ENCODE measurements at regions not wholly inside any gene's neighbourhood (a gene's known extent, or its start where the extent isn't known, plus 50 kb on each side); places are given as distances from the start of the nearest gene placed in this dataset.

GRCh38 chr15:81520480-81520879 lies 146.5 kb upstream of the TMC3 start:
- ChIA-PET POLR2A (no interaction called here), CTCF (no interaction called here)
- H3K9me3 ChIP-seq (ENCODE audit: control extremely low read depth in 1 of 5, control insufficient read depth in 4 of 5, insufficient read depth in 2 of 5, low read depth in 1 of 5, low read length in 4 of 5), result no peaks in the 10 kb centered on the region
- no peak for DNase-seq
- no peaks in the 10 kb centered on the region for H3K36me3 ChIP-seq (ENCODE audit: control insufficient read depth in 4 of 4, insufficient read depth in 4 of 4, low read length in 3 of 4)
- no peaks in the 10 kb centered on the region for H3K4me1 ChIP-seq (ENCODE audit: control extremely low read depth in 1 of 4, control insufficient read depth in 4 of 4, insufficient read depth in 4 of 4, low read length in 3 of 4)
- H3K27ac ChIP-seq (ENCODE audit: insufficient read depth in 1 of 2, low read depth in 1 of 2, low read length in 2 of 2, poor library complexity in 1 of 2, severe bottlenecking in 2 of 2), result no peak overlapping the region
- no peak overlapping the region for H3K4me3 ChIP-seq (ENCODE audit: control insufficient read depth in 1 of 7, extremely low read depth in 1 of 7, insufficient read depth in 4 of 7, low read depth in 2 of 7, low read length in 6 of 7)
- H3K27me3 ChIP-seq (replicated peaks in 2 of 5; ENCODE audit: control insufficient read depth in 4 of 5, insufficient read depth in 5 of 5, low read length in 4 of 5), result peaks cover 0 to 2% (median 0%) of the 10 kb centered on the region in 5 experiments
- WGBS (ENCODE audit: insufficient coverage), result no CpG with 5 or more reads among the region's 2 CpGs

GRCh38 chr15:81516461-81516860 lies 142.4 kb upstream of the TMC3 start:
- WGBS (ENCODE audit: insufficient coverage), result 93% methylated on average over 3 of the region's 3 CpGs
- no peaks in the 10 kb centered on the region for H3K4me1 ChIP-seq (ENCODE audit: control extremely low read depth in 1 of 4, control insufficient read depth in 4 of 4, insufficient read depth in 4 of 4, low read length in 3 of 4)
- H3K4me3 ChIP-seq (ENCODE audit: control insufficient read depth in 1 of 7, extremely low read depth in 1 of 7, insufficient read depth in 4 of 7, low read depth in 2 of 7, low read length in 6 of 7), result no peak overlapping the region
- CTCF ChIA-PET, result no interaction called here
- H3K9me3 ChIP-seq (ENCODE audit: control extremely low read depth in 1 of 5, control insufficient read depth in 4 of 5, insufficient read depth in 2 of 5, low read depth in 1 of 5, low read length in 4 of 5), result no peaks in the 10 kb centered on the region
- POLR2A ChIA-PET, result no interaction called here
- DNase-seq, result no peak
- H3K36me3 ChIP-seq (ENCODE audit: control insufficient read depth in 4 of 4, insufficient read depth in 4 of 4, low read length in 3 of 4), result no peaks in the 10 kb centered on the region
- no peak overlapping the region for H3K27ac ChIP-seq (ENCODE audit: insufficient read depth in 1 of 2, low read depth in 1 of 2, low read length in 2 of 2, poor library complexity in 1 of 2, severe bottlenecking in 2 of 2)
- H3K27me3 ChIP-seq (replicated peaks in 2 of 5; ENCODE audit: control insufficient read depth in 4 of 5, insufficient read depth in 5 of 5, low read length in 4 of 5), result peaks cover 0 to 2% (median 0%) of the 10 kb centered on the region in 5 experiments

GRCh38 chr15:81516012-81516411 lies 142.0 kb upstream of the TMC3 start:
- no peaks in the 10 kb centered on the region for H3K36me3 ChIP-seq (ENCODE audit: control insufficient read depth in 4 of 4, insufficient read depth in 4 of 4, low read length in 3 of 4)
- ChIA-PET POLR2A (no interaction called here), CTCF (no interaction called here)
- no peak for DNase-seq
- no peak overlapping the region for H3K27ac ChIP-seq (ENCODE audit: insufficient read depth in 1 of 2, low read depth in 1 of 2, low read length in 2 of 2, poor library complexity in 1 of 2, severe bottlenecking in 2 of 2)
- H3K4me3 ChIP-seq (ENCODE audit: control insufficient read depth in 1 of 7, extremely low read depth in 1 of 7, insufficient read depth in 4 of 7, low read depth in 2 of 7, low read length in 6 of 7), result no peak overlapping the region
- no peaks in the 10 kb centered on the region for H3K4me1 ChIP-seq (ENCODE audit: control extremely low read depth in 1 of 4, control insufficient read depth in 4 of 4, insufficient read depth in 4 of 4, low read length in 3 of 4)
- H3K9me3 ChIP-seq (ENCODE audit: control extremely low read depth in 1 of 5, control insufficient read depth in 4 of 5, insufficient read depth in 2 of 5, low read depth in 1 of 5, low read length in 4 of 5), result no peaks in the 10 kb centered on the region
- H3K27me3 ChIP-seq (replicated peaks in 2 of 5; ENCODE audit: control insufficient read depth in 4 of 5, insufficient read depth in 5 of 5, low read length in 4 of 5), result peaks cover 0 to 2% (median 0%) of the 10 kb centered on the region in 5 experiments

- Histone ChIP-seq H3K9me3 (ENCODE audit: control extremely low read depth in 1 of 5, control insufficient read depth in 4 of 5, insufficient read depth in 2 of 5, low read depth in 1 of 5, low read length in 4 of 5) (no peaks in the 10 kb centered on the region), H3K4me3 (ENCODE audit: control insufficient read depth in 1 of 7, extremely low read depth in 1 of 7, insufficient read depth in 4 of 7, low read depth in 2 of 7, low read length in 6 of 7) (no peak overlapping the region), H3K27ac (ENCODE audit: insufficient read depth in 1 of 2, low read depth in 1 of 2, low read length in 2 of 2, poor library complexity in 1 of 2, severe bottlenecking in 2 of 2) (no peak overlapping the region), H3K4me1 (ENCODE audit: control extremely low read depth in 1 of 4, control insufficient read depth in 4 of 4, insufficient read depth in 4 of 4, low read length in 3 of 4) (no peaks in the 10 kb centered on the region), H3K27me3 (replicated peaks in 2 of 5; ENCODE audit: control insufficient read depth in 4 of 5, insufficient read depth in 5 of 5, low read length in 4 of 5) (peaks cover 0 to 2% (median 0%) of the 10 kb centered on the region in 5 experiments), H3K36me3 (ENCODE audit: control insufficient read depth in 4 of 4, insufficient read depth in 4 of 4, low read length in 3 of 4) (no peaks in the 10 kb centered on the region)
- POLR2A ChIA-PET, result no interaction called here
- CTCF ChIA-PET, result no interaction called here
- no CpG with 5 or more reads among the region's 1 CpG for WGBS (ENCODE audit: insufficient coverage)
- DNase-seq, result no peak
These were observed 140.7 kb upstream of the TMC3 start for GRCh38 chr15:81514725-81515124.

GRCh38 chr15:81511138-81511537 lies 137.1 kb upstream of the TMC3 start:
- Histone ChIP-seq H3K4me1 (ENCODE audit: control extremely low read depth in 1 of 4, control insufficient read depth in 4 of 4, insufficient read depth in 4 of 4, low read length in 3 of 4) (no peaks in the 10 kb centered on the region), H3K27ac (ENCODE audit: insufficient read depth in 1 of 2, low read depth in 1 of 2, low read length in 2 of 2, poor library complexity in 1 of 2, severe bottlenecking in 2 of 2) (no peak overlapping the region), H3K36me3 (ENCODE audit: control insufficient read depth in 4 of 4, insufficient read depth in 4 of 4, low read length in 3 of 4) (no peaks in the 10 kb centered on the region), H3K4me3 (ENCODE audit: control insufficient read depth in 1 of 7, extremely low read depth in 1 of 7, insufficient read depth in 4 of 7, low read depth in 2 of 7, low read length in 6 of 7) (no peak overlapping the region), H3K27me3 (replicated peaks in 2 of 5; ENCODE audit: control insufficient read depth in 4 of 5, insufficient read depth in 5 of 5, low read length in 4 of 5) (peaks cover 0 to 1% (median 0%) of the 10 kb centered on the region in 5 experiments), H3K9me3 (ENCODE audit: control extremely low read depth in 1 of 5, control insufficient read depth in 4 of 5, insufficient read depth in 2 of 5, low read depth in 1 of 5, low read length in 4 of 5) (no peaks in the 10 kb centered on the region)
- ChIA-PET POLR2A (no interaction called here), CTCF (no interaction called here)
- no peak for DNase-seq
- WGBS (ENCODE audit: insufficient coverage), result 100% methylated on average over 1 of the region's 3 CpGs

- CTCF ChIA-PET, result no interaction called here
- WGBS (ENCODE audit: insufficient coverage), result 100% methylated on average over 3 of the region's 3 CpGs
- POLR2A ChIA-PET, result no interaction called here
- DNase-seq, result no peak
- H3K4me3 ChIP-seq (ENCODE audit: control insufficient read depth in 1 of 7, extremely low read depth in 1 of 7, insufficient read depth in 4 of 7, low read depth in 2 of 7, low read length in 6 of 7), result no peak overlapping the region
- H3K27ac ChIP-seq (ENCODE audit: insufficient read depth in 1 of 2, low read depth in 1 of 2, low read length in 2 of 2, poor library complexity in 1 of 2, severe bottlenecking in 2 of 2), result no peak overlapping the region
- H3K36me3 ChIP-seq (ENCODE audit: control insufficient read depth in 4 of 4, insufficient read depth in 4 of 4, low read length in 3 of 4), result no peaks in the 10 kb centered on the region
- H3K9me3 ChIP-seq (ENCODE audit: control extremely low read depth in 1 of 5, control insufficient read depth in 4 of 5, insufficient read depth in 2 of 5, low read depth in 1 of 5, low read length in 4 of 5), result no peaks in the 10 kb centered on the region
- H3K27me3 ChIP-seq (replicated peaks in 2 of 5; ENCODE audit: control insufficient read depth in 4 of 5, insufficient read depth in 5 of 5, low read length in 4 of 5), result no peaks in the 10 kb centered on the region
- no peaks in the 10 kb centered on the region for H3K4me1 ChIP-seq (ENCODE audit: control extremely low read depth in 1 of 4, control insufficient read depth in 4 of 4, insufficient read depth in 4 of 4, low read length in 3 of 4)
These were observed 133.8 kb upstream of the TMC3 start for GRCh38 chr15:81507831-81508230.

GRCh38 chr15:81506936-81507335 lies 132.9 kb upstream of the TMC3 start:
- CTCF ChIA-PET, result interaction anchor here (1.3 kb wide), 1 partner anchor 10 kb away, joined by 3 read pairs; no protein-coding TSS in a partner anchor
- H3K4me3 ChIP-seq (ENCODE audit: control insufficient read depth in 1 of 7, extremely low read depth in 1 of 7, insufficient read depth in 4 of 7, low read depth in 2 of 7, low read length in 6 of 7), result no peak overlapping the region
- no peak overlapping the region for H3K27ac ChIP-seq (ENCODE audit: insufficient read depth in 1 of 2, low read depth in 1 of 2, low read length in 2 of 2, poor library complexity in 1 of 2, severe bottlenecking in 2 of 2)
- no peaks in the 10 kb centered on the region for H3K27me3 ChIP-seq (replicated peaks in 2 of 5; ENCODE audit: control insufficient read depth in 4 of 5, insufficient read depth in 5 of 5, low read length in 4 of 5)
- 100% methylated on average over 1 of the region's 1 CpG for whole genome bisulfite sequencing (ENCODE audit: insufficient coverage)
- H3K9me3 ChIP-seq (ENCODE audit: control extremely low read depth in 1 of 5, control insufficient read depth in 4 of 5, insufficient read depth in 2 of 5, low read depth in 1 of 5, low read length in 4 of 5), result no peaks in the 10 kb centered on the region
- no peaks in the 10 kb centered on the region for H3K36me3 ChIP-seq (ENCODE audit: control insufficient read depth in 4 of 4, insufficient read depth in 4 of 4, low read length in 3 of 4)
- DNase-seq, result no peak
- POLR2A ChIA-PET, result no interaction called here
- H3K4me1 ChIP-seq (ENCODE audit: control extremely low read depth in 1 of 4, control insufficient read depth in 4 of 4, insufficient read depth in 4 of 4, low read length in 3 of 4), result no peaks in the 10 kb centered on the region

Data from common myeloid progenitor, CD34-positive (primary cell).